NT2/D1 (cell line): ENCODE measurements at regions not wholly inside any gene's neighbourhood (a gene's known extent, or its start where the extent isn't known, plus 50 kb on each side); places are given as distances from the start of the nearest gene placed in this dataset.
A peak's percentile ranks its signal among the peaks of the same experiment; 100 is the strongest.

Experiments used
- DNase-seq: peaks from one replicate; pipeline ENCODE4 v3.0.0-alpha.2; 2011; ENCODE audit warnings: low read depth, low spot score
- H3K27me3 ChIP-seq: 2 replicates; pipeline ENCODE4 v1.6.0; 2011; ENCODE audit warnings: mild to moderate bottlenecking; ENCODE audit not compliant: insufficient read length, insufficient read depth
- H3K36me3 ChIP-seq: 2 replicates; pipeline ENCODE4 v1.6.1; 2011; ENCODE audit warnings: mild to moderate bottlenecking, low read length, mixed read lengths; ENCODE audit not compliant: insufficient read depth, insufficient read length
- H3K4me1 ChIP-seq: 2 replicates; pipeline ENCODE4 v1.5.1; 2011; ENCODE audit not compliant: insufficient read depth, insufficient read length
- H3K4me3 ChIP-seq: 2 replicates; pipeline ENCODE4 v1.5.1; 2011; ENCODE audit warnings: low read depth; ENCODE audit not compliant: insufficient read length
- H3K9ac ChIP-seq: 2 replicates; pipeline ENCODE4 v1.6.0; 2011; ENCODE audit warnings: low read depth; ENCODE audit not compliant: insufficient read length
- H3K9me3 ChIP-seq: 2 replicates; pipeline ENCODE4 v1.5.1; 2011; ENCODE audit warnings: mild to moderate bottlenecking, low read length; ENCODE audit not compliant: insufficient read depth
- SUZ12 ChIP-seq: IDR thresholded peaks from 2 replicates; pipeline ENCODE4 v1.6.1; 2011; ENCODE audit not compliant: insufficient read length, insufficient read depth; ENCODE audit errors: extremely low read depth
- YY1 ChIP-seq: IDR thresholded peaks from 2 replicates; pipeline ENCODE4 v1.6.1; 2011; ENCODE audit not compliant: insufficient read length, insufficient read depth
- ZNF274 ChIP-seq: IDR thresholded peaks from 2 replicates; pipeline ENCODE4 v1.6.1; 2011; ENCODE audit warnings: mild to moderate bottlenecking, low read depth, low read length

GRCh38 chr6:9789201-9789600 lies 625.7 kb downstream of the TFAP2A start:
- H3K4me3 ChIP-seq, result no peak overlapping the region
- H3K9me3 ChIP-seq, result no peaks in the 10 kb centered on the region
- no peaks in the 10 kb centered on the region for H3K27me3 ChIP-seq
- H3K4me1 ChIP-seq, result no peaks in the 10 kb centered on the region
- no peak overlapping the region for H3K9ac ChIP-seq
- no peak for DNase-seq
- TF ChIP-seq YY1, result no peak
- TF ChIP-seq ZNF274, result no peak
- TF ChIP-seq SUZ12, result no peak
- no peaks in the 10 kb centered on the region for H3K36me3 ChIP-seq

- no peak for DNase-seq
- no peaks in the 10 kb centered on the region for H3K4me1 ChIP-seq
- no peak overlapping the region for H3K9ac ChIP-seq
- no peaks in the 10 kb centered on the region for H3K9me3 ChIP-seq
- no peaks in the 10 kb centered on the region for H3K27me3 ChIP-seq
- H3K36me3 ChIP-seq, result no peaks in the 10 kb centered on the region
- TF ChIP-seq SUZ12 (no peak), ZNF274 (no peak), YY1 (no peak)
- no peak overlapping the region for H3K4me3 ChIP-seq
These were observed 630.1 kb downstream of the TFAP2A start for GRCh38 chr6:9784786-9785185.

GRCh38 chr6:9783567-9783966 lies 631.3 kb downstream of the TFAP2A start:
- H3K4me1 ChIP-seq, result no peaks in the 10 kb centered on the region
- no peaks in the 10 kb centered on the region for H3K36me3 ChIP-seq
- H3K4me3 ChIP-seq, result no peak overlapping the region
- TF ChIP-seq YY1, result no peak
- no peak for TF ChIP-seq ZNF274
- no peak for TF ChIP-seq SUZ12
- no peaks in the 10 kb centered on the region for H3K27me3 ChIP-seq
- no peak overlapping the region for H3K9ac ChIP-seq
- no peak for DNase-seq
- H3K9me3 ChIP-seq, result no peaks in the 10 kb centered on the region

GRCh38 chr6:9766240-9766915 lies 648.5 kb downstream of the TFAP2A start:
- no peak overlapping the region for H3K4me3 ChIP-seq
- H3K9ac ChIP-seq, result no peak overlapping the region
- no peaks in the 10 kb centered on the region for H3K36me3 ChIP-seq
- H3K9me3 ChIP-seq, result no peaks in the 10 kb centered on the region
- no peak for TF ChIP-seq YY1
- no peak for TF ChIP-seq SUZ12
- no peak for TF ChIP-seq ZNF274
- no peaks in the 10 kb centered on the region for H3K4me1 ChIP-seq
- peak; percentile 27 for DNase-seq
- H3K27me3 ChIP-seq, result no peaks in the 10 kb centered on the region

- H3K4me1 ChIP-seq, result no peaks in the 10 kb centered on the region
These were observed 653.7 kb downstream of the TFAP2A start for GRCh38 chr6:9761220-9761619.

GRCh38 chr6:9754515-9754914 lies 660.4 kb downstream of the TFAP2A start:
- Histone ChIP-seq H3K36me3 (no peaks in the 10 kb centered on the region), H3K9me3 (no peaks in the 10 kb centered on the region)
- TF ChIP-seq SUZ12 (no peak), ZNF274 (no peak), YY1 (no peak)

More at GRCh38 chr6:9761220-9761619, 653.7 kb downstream of the TFAP2A start:
- no peak overlapping the region for H3K4me3 ChIP-seq
- no peak for DNase-seq
- H3K9ac ChIP-seq, result no peak overlapping the region
- no peaks in the 10 kb centered on the region for H3K27me3 ChIP-seq
- no peaks in the 10 kb centered on the region for H3K36me3 ChIP-seq
- H3K9me3 ChIP-seq, result no peaks in the 10 kb centered on the region
- TF ChIP-seq ZNF274, result no peak
- TF ChIP-seq YY1, result no peak
- no peak for TF ChIP-seq SUZ12

GRCh38 chr6:9745966-9746365 lies 668.9 kb downstream of the TFAP2A start:
- H3K4me3 ChIP-seq, result no peak overlapping the region
- no peak for TF ChIP-seq SUZ12
- TF ChIP-seq YY1, result no peak
- TF ChIP-seq ZNF274, result no peak
- no peaks in the 10 kb centered on the region for H3K27me3 ChIP-seq
- no peak for DNase-seq
- H3K4me1 ChIP-seq, result no peaks in the 10 kb centered on the region
- H3K9ac ChIP-seq, result no peak overlapping the region
- no peaks in the 10 kb centered on the region for H3K36me3 ChIP-seq
- H3K9me3 ChIP-seq, result no peaks in the 10 kb centered on the region

More at GRCh38 chr6:9754515-9754914, 660.4 kb downstream of the TFAP2A start:
- Histone ChIP-seq H3K4me1 (no peaks in the 10 kb centered on the region), H3K4me3 (no peak overlapping the region), H3K9ac (no peak overlapping the region), H3K27me3 (no peaks in the 10 kb centered on the region)
- DNase-seq, result no peak
